Activated CD4-positive, CD25-positive, alpha-beta regulatory T cell treated with anti-CD3 and anti-CD28 coated beads, Interleukin-2, amount 50 U/mL, for 24 hours (primary cell): ENCODE measurements at regions not wholly inside any gene's neighbourhood (a gene's known extent, or its start where the extent isn't known, plus 50 kb on each side); places are given as distances from the start of the nearest gene placed in this dataset.

Source experiments
- ATAC-seq, 2 donors: fragments of 150-1000 bp; cut with Tn5 transposase; one replicate each; pipeline ENCODE4 v1.10.0; 2021; ENCODE audit warnings: mild to moderate bottlenecking in 1 of 2, moderate library complexity in 1 of 2

DNA sequence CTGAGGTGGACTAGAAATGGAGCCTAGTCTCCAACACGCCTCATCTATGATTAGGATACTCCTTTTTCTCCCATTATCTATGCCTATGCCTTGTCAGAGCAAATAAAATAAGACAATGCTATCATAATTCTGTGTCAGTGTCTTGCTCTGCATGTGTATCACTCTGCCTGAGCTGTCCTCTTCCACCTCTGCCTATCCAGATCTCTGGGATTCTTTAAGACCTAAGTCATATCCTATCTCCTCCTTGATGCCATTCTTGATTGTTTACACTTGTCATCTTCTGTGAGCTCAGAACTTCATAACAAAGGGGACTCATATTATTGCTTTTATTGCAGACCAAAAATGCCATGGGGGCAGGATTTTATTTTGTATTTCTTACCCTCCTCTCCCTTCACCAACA is 351.2 kb upstream of the C9orf72 start:
- no peak for ATAC-seq

GRCh38 chr9:27925815-27926214 is 352.5 kb upstream of the C9orf72 start:
- ATAC-seq: no peak

GRCh38 chr9:27929841-27930240 is 356.6 kb upstream of the C9orf72 start:
- no peak for ATAC-seq

DNA sequence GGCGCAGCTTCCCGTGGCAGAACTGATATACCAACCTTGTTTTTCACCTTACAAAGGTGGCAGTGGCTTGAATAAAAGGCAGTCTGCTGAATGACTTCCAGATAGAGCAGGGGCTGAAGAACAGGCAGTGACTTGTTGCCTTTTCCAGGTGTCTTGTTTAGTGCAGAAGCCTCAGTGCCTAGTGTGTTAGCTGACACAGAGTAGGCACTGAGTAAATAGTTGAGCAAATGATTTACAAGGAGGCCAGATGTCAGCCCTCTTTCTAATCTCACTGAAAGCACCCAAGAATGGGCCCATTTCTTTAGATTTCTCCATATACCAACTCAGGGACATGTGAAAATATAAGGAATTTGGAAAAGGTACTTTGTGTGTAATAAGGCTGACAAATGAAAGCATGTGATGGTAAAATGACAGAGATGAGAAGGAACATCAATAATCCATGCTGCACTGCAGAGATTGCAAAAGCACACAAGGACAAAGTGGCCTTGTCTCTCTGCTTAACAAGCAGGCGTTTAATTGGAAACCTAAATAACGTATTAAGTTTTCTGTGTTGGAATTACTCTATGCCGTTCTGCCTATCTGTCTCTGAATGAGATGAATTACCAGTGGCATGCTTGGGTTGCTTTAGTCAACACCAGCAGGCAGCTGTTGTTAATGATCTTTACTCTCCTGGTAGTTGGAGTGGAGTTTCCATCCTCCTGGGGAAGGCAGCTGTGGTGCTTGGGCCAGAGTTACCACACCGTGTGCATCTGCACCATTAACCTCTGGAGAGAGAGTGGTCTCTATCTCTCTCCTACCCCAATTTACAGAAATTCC is 360.1 kb upstream of the C9orf72 start:
- ATAC-seq: no peak

DNA sequence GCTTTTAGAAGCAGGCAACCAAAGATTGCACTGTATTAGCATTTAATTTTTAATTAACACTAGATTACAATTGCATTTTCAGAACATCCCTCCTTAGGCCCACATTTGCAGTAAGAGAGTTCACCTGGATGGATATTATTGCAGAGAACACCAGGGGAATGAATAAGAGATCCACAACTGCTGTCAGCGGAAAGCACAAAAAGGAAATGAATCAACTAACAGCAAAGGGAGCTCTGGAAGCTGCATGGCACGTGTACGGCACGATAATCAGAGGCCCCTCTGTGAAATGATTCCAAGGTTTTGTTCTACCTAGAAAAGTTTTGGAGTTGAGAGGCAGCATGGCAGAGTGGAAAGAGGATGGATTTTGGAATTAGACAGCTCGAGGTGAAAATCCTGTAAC is 361.2 kb upstream of the C9orf72 start:
- no peak for ATAC-seq

DNA sequence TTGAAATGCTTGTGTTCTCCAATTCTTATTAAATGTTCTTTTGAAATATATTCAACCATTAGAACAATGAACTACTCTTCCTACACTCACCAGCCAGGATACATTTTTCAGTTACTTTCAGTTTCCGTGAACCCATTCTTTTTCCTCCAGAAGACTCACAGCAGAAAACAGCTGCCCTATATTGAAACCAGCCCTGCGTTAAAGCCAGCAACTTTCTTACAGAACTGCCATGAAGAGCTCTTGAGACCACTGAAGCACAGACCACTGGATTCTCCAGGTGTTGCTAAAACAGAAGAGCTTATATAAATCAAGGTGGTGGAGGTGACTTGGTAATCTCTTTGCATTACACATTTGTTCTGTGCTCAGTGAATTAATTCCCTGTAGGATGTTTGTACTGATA is 365.9 kb upstream of the C9orf72 start:
- ATAC-seq: no peak

DNA sequence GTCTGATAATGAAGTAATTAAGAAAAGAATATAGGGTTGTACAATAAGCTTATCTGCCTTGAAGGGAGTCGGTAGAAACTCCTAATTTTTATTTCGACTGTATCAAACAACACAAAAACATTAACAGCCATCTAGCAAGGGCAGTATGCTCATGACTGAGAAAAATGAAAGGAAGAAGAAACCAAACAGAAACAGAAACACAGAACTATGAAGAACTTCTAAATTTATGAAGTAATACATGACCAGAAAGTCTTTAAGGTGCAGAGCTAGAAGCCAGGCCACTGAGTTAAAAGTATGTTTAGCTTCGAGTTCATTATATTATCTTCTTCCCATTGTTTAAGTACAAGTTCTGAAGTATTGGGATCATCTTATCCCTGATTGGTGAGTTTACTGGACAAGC is 367.3 kb upstream of the C9orf72 start:
- no peak for ATAC-seq

DNA sequence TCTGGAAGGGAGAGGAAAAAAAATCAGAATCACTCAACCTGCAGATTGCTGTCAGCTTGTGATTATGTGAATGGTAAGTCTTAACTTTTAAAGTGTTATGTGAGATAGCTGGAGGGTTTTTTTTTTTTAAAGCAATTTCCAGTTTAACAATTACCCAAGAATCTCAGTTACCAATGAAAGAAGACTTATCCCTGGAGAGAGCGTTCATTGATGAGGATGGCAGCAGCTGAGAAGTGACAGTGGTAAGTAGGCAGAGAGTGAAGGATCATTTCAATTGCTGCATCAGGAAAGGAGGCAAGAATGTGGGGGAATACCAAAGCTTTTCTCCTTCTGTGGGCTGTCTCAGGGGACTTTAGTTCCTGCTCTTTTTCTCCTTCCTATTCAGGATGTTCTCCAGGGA is 370.2 kb upstream of the C9orf72 start:
- ATAC-seq: no peak

DNA sequence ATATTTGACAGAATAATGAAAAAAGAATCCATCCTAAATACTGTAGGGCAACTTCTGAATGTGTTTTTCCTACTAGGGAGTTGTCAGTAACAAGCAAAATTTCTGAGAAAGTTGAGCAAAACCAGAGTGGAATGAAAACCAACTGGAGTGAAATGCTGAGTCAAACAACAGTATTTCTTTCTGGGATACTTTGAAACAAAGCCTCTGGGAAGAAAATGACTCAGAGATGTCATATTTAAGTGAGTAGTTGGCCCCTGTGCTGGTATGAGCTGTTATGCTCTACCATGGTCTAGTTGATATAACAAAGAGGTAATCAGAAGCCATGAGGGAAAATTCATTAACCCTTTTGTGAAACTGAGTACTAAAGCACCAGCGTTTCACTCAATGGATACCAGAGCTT is 372.1 kb upstream of the C9orf72 start:
- no peak for ATAC-seq

GRCh38 chr9:27950382-27950781 is 377.1 kb upstream of the C9orf72 start:
- ATAC-seq: no peak

GRCh38 chr9:27954858-27955257 is 381.6 kb upstream of the C9orf72 start:
- ATAC-seq: no peak

DNA sequence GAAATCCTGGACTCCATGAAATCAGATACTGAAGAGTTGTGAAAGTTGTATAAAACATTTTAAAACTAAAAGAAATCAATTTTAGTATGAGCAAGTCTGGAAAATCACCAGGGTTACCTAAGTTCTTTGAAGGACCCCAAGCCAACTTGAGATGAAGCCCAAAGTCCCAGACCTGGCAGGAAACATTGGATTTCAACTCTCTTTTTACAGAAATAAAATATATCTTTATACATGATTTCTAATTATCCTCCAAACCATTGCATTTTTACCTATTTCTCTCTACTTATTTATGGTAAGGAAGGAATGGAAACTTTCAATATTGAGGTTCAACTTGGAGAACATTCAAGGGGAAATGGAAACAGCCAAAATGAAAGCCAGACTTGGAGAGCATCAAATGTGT is 390.6 kb upstream of the C9orf72 start:
- no peak for ATAC-seq

- no peak for ATAC-seq
These were observed 393.9 kb upstream of the C9orf72 start for GRCh38 chr9:27967210-27967609.

DNA sequence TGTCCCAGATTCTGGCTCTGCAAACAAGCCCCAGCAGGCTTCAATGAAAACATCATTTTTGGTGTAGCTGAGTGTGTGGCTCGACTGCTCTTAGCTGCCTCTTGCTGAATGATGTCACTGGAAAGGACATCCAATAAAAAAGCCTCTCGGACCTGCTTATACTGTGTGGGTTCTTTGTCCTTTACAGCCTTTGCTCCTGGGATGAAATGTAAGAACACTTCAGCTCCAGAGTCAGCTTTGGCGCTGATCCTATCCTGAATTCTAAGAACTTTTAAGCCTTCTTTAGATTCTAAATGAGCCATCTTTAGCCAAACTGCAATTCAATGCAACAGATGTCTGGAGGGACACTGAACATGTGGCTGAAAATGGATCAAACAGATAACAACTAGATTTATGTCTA is 404.6 kb upstream of the C9orf72 start:
- no peak for ATAC-seq

- no peak for ATAC-seq
These were observed 412.4 kb upstream of the C9orf72 start for GRCh38 chr9:27985714-27986113.

DNA sequence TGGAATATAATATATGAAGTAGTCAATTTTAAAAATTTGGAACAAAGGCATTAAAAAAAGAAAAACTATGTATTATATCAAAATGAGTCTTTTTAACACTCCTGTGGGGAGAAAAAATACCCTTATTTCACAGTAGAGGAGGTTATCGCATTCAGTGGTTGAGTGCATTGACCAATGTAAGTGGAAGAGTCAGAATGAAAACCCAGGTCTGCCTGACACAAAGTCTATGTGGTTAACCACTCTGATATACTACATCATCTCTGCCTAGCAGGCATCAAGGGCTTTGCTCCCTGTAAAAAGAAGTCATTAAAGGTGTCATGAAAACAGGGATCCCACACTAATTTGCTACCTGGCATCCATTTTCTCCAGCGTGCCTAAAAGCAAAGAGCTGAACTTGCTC is 417.2 kb upstream of the C9orf72 start:
- ATAC-seq: no peak

- no peak for ATAC-seq
These were observed 417.9 kb upstream of the C9orf72 start for GRCh38 chr9:27991221-27991620.

GRCh38 chr9:28001096-28001495 is 427.8 kb upstream of the C9orf72 start:
- no peak for ATAC-seq

GRCh38 chr9:28004900-28005299 is 431.6 kb upstream of the C9orf72 start:
- no peak for ATAC-seq

- no peak for ATAC-seq
These were observed 432.5 kb upstream of the C9orf72 start for GRCh38 chr9:28005779-28006178.

DNA sequence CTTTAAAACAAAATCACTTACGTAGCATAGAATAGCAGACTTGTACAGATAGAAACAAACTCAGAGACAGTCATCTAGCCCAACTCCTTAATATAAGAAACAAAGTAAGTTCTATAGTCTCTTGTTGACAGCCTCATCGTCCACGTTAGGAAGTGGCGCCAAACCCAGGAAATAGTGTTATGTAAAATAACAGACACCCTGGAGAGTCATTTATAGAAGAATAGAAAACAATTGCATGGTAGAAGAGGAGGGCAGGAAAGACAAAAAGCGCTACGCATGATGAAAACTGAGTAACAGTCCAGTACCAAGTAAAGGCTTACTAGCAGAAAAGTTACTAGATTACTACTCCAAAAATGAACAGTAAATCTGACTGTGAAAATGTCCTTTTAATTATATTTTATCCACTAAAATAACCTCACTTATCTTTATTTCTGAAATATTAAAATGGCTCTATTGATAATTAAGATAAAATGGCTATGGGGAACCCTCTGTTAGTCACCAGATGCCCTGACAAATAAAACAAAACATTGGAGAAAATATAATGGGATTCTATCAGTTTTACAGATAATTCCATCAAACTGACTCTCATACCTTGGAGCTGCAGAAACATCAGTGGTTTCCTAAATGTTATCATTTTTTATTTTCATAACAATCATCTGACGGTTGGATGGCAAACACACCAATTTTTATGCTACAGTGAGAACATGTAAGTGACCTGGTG is 434.0 kb upstream of the C9orf72 start:
- ATAC-seq: no peak

DNA sequence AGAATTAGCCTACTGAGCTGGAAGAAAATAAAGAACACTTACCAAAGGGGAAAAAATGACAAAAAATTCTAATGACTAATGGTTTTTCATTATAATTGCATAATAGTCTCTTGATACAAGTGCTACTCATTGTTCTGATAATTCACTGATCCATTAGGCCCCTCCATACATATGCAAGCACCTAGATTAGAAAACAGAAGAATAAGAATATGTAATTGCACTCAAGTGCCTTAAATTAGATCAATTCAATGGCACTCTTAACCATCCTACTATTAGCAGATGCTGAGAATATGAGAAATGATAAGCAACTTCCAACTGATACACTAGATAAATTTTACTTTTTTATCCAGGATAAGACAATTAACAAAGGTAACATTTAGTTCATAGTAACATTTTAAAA is 440.9 kb upstream of the C9orf72 start:
- ATAC-seq: no peak

DNA sequence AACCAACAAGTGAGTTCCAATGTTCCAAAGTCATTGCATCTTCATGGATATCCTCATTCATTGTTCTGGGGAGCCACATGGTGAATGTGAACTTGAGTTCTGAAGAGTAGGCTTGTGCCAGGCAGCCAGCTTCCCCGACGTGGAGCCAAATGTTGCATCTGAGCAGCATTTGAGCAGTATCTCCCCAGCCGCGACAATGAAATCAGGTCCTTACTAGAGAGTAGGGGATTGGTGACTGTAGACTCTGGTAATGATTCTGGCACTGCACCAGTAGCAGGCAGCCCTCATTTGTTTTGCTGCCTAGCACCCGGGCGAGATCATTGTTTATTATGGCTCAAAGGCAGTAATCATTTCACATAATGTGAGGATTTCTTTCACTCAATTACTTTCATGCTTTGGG is 451.4 kb upstream of the C9orf72 start:
- ATAC-seq: no peak

DNA sequence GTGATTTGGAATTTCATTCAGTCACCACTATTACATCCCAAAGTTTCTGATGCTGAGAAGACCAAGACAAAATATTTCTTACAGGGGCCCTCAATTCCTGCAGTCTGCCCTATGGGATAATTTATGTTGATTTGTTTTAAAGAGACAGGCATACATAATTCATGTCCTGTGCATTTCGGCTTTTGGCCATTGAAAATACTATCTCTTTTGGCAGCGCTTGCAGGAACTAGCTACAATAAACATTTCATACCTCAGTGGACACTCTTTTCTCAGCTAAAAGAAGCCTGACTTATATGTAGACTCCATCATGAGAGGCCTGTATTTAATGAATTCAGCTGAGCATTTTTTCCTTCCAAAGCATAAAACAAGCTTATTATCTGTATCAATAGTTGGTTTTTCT is 451.9 kb upstream of the C9orf72 start:
- no peak for ATAC-seq
